Small intestine (tissue), 7 donors: ENCODE measurements at regions not wholly inside any gene's neighbourhood (a gene's known extent, or its start where the extent isn't known, plus 50 kb on each side); places are given as distances from the start of the nearest gene placed in this dataset.
"Not testable (repeated sequence)": the region's sequence is repeated elsewhere in the genome, so short reads cannot be mapped to it uniquely, and the experiment has no call there.

Source experiments
- DNase-seq, 2 donors: peaks; one replicate each; pipeline versions ENCODE4 v3.0.0 to v3.0.0-alpha.2; 2013
- FAIRE-seq: peaks from 2 replicates; lab custom pipeline; 2012; peaks lifted over from hg19 to GRCh38; lab: Jason Lieb, UNC
- H3K27ac ChIP-seq, 3 donors: one replicate each; pipeline ENCODE4 v1.5.1; 2013; ENCODE audit warnings: low read length in 2 of 3, mild to moderate bottlenecking in 2 of 3, control low read depth in 1 of 3, inconsistent platforms in 1 of 3, low read depth in 1 of 3, moderate library complexity in 1 of 3
- H3K27me3 ChIP-seq, 3 donors: one replicate each; pipeline ENCODE4 v1.6.1; 2013; ENCODE audit warnings: low read length in 3 of 3, inconsistent platforms in 1 of 3; ENCODE audit not compliant: control insufficient read depth in 3 of 3, insufficient read depth in 3 of 3
- H3K36me3 ChIP-seq, 3 donors: one replicate each; pipeline ENCODE4 v1.6.1; 2013; ENCODE audit warnings: low read length in 3 of 3, inconsistent platforms in 1 of 3, low read depth in 1 of 3, mild to moderate bottlenecking in 1 of 3, moderate library complexity in 1 of 3; ENCODE audit not compliant: control insufficient read depth in 3 of 3, insufficient read depth in 2 of 3
- H3K4me1 ChIP-seq, 3 donors: one replicate each; pipeline ENCODE4 v1.6.1; 2013; ENCODE audit warnings: low read length in 2 of 3, inconsistent platforms in 1 of 3, low read depth in 1 of 3, mild to moderate bottlenecking in 1 of 3, moderate library complexity in 1 of 3; ENCODE audit not compliant: control insufficient read depth in 3 of 3, insufficient read depth in 2 of 3
- H3K4me3 ChIP-seq, 3 donors: one replicate each; pipeline ENCODE4 v1.5.1; 2013; ENCODE audit warnings: low read length in 3 of 3, control low read depth in 1 of 3, inconsistent platforms in 1 of 3, low read depth in 1 of 3, mild to moderate bottlenecking in 1 of 3, moderate library complexity in 1 of 3
- H3K9me3 ChIP-seq, 2 donors: one replicate each; pipeline ENCODE4 v1.6.1; 2013; ENCODE audit warnings: low read depth in 1 of 2, low read length in 1 of 2; ENCODE audit not compliant: control insufficient read depth in 2 of 2, insufficient read depth in 1 of 2
- WGBS, 3 donors: extraction: QIAGEN DNeasy Blood & Tissue Kit; methylation state at CpG; one replicate each; pipeline ENCODE4 v1.1.7; 2013; 5-methylcytosine and 5-hydroxymethylcytosine counted together
- donor health status: healthy with polysubstance abuse.
- donor health status: control.
- donor health status: control.
- donor health status: Bipolar disorder and iron deficiency.
- donor health status: healthy.

DNA sequence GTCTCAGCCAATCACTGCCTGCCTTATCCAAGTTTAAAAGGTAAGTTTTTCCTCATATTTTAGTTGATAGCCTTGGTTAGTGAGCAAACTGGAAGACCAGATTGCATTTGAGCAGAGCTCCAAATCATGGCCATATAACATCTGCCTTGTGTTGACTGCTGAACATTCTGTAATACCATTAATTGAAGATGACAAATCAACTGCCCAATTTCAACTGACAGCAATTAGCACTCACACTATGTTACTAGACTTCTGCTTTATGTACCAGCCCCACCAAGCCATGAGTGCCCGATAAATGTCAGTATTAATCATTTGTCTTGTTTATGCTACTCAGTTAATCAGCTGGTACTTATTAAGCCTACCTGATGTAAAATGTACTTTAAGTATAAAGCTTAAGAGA lies 83.1 kb downstream of the CGGBP1 start:
- Histone ChIP-seq H3K4me3 (no peak overlapping the region), H3K4me1 (no peaks in the 10 kb centered on the region), H3K27me3 (no peaks in the 10 kb centered on the region), H3K9me3 (peaks cover 0 to 17% of the 10 kb centered on the region in 2 donors), H3K36me3 (no peaks in the 10 kb centered on the region), H3K27ac (no peak overlapping the region)
- no peak for DNase-seq
- WGBS, 3 donors, result 70 to 75% (median 75%) methylated on average over 1 of the region's 1 CpG
- no peak for FAIRE-seq

DNA sequence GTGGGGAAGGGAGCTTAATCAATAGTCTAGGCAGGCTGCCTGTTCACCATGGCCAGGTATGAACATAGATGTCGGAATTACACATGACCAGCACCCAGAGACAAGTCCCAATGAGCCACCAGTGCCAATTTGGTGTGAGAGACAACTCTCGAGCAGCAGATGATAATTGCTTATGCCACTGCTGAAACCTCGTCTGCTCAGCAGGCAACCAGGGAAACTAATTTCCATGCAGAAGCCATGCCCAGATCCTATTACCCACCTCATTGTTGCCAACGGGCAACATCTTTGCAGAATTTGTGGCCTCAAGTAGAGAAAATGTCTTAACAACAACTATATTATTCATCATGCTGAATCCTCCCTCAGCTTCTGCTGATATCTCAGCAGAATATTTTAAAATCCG lies 84.9 kb downstream of the CGGBP1 start:
- Histone ChIP-seq H3K4me3 (no peak overlapping the region), H3K9me3 (peaks cover 0 to 3% of the 10 kb centered on the region in 2 donors), H3K27ac (no peak overlapping the region), H3K27me3 (no peaks in the 10 kb centered on the region), H3K4me1 (peaks cover 0 to 5% (median 0%) of the 10 kb centered on the region in 3 donors), H3K36me3 (no peaks in the 10 kb centered on the region)
- FAIRE-seq (no peak), DNase-seq (no peak)
- WGBS, 3 donors, result 80 to 83% (median 81%) methylated on average over 5 of the region's 5 CpGs

DNA sequence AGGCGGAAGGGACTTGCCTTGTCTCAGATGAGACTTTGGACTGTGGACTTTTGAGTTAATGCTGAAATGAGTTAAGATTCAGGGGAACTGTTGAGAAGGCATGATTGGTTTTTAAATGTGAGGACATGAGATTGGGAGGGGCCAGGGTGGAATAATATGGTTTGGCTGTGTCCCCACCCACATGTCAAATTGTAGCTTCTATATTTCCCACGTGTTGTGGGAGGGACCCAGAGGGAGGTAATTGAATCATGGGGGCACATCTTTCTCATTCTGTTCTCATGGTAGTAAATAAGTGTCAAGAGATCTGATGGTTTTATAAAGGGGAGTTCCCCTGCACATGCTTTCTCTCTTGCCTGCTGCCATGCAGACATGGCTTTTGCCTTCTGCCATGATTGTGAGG lies 89.2 kb downstream of the CGGBP1 start:
- DNase-seq (peak; percentile 72 to 73), FAIRE-seq (no peak)
- Histone ChIP-seq H3K4me1 (peaks cover 0 to 5% (median 0%) of the 10 kb centered on the region in 3 donors), H3K4me3 (no peak overlapping the region), H3K36me3 (no peaks in the 10 kb centered on the region), H3K27me3 (no peaks in the 10 kb centered on the region), H3K27ac (peak overlapping the region in 1 of 3 donors; percentile 7), H3K9me3 (peaks cover 0 to 7% of the 10 kb centered on the region in 2 donors)
- 8 to 57% (median 19%) methylated on average over 2 of the region's 2 CpGs for WGBS, 3 donors

DNA sequence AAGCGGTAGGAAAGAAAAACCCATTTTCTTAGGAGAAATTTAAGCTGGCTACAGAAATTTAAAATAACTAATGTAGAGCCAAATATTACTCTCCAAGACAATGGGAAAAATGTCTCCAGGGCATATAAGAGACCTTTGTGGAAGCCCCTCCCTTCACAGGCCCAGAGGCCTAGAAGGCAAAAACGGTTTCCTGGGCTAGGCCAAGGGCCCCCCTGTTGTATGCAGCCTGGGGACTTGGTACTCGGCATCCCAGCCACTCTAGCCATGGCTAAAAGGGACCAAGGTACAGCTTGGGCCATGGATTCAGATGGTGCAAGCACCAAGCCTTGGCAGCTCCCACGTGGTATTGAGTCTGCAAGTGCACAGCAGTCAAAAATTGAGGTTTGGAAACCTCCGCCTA lies 90.1 kb downstream of the CGGBP1 start:
- no peak overlapping the region for H3K27ac ChIP-seq
- WGBS, 3 donors, result 82 to 87% (median 83%) methylated on average over 5 of the region's 5 CpGs
- FAIRE-seq, result no peak

DNA sequence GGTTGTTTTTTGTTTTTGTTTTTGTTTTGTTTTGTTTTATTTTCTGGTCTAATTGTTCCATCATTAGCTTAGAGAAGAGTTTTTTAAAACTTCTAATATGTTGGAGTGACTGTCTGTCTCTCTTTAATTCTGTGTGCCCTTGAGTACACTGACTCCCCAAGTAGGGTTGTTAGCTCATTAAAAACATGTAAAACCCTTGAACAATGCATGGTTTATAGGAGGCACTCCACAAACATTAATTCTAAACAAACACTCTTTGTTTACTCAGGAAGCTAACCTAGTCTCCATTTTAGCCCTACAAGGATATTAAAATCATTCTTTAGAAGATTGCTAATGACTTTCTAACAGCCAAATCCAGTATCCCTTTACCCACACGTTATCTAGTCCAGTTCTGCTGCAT lies 100.5 kb downstream of the CGGBP1 start:
- 24 to 36% (median 24%) methylated on average over 1 of the region's 1 CpG for WGBS, 3 donors
- H3K36me3 ChIP-seq, result no peaks in the 10 kb centered on the region
- FAIRE-seq (no peak), DNase-seq (no peak)
- no peak overlapping the region for H3K27ac ChIP-seq
- H3K4me1 ChIP-seq, result no peaks in the 10 kb centered on the region
- no peaks in the 10 kb centered on the region for H3K27me3 ChIP-seq
- H3K9me3 ChIP-seq, result no peaks in the 10 kb centered on the region
- no peak overlapping the region for H3K4me3 ChIP-seq

More for the DNA sequence above, 90.1 kb downstream of the CGGBP1 start:
- Histone ChIP-seq H3K9me3 (peaks cover 0 to 7% of the 10 kb centered on the region in 2 donors), H3K4me3 (no peak overlapping the region), H3K4me1 (peaks cover 0 to 5% (median 0%) of the 10 kb centered on the region in 3 donors), H3K36me3 (no peaks in the 10 kb centered on the region), H3K27me3 (no peaks in the 10 kb centered on the region)
- no peak for DNase-seq

DNA sequence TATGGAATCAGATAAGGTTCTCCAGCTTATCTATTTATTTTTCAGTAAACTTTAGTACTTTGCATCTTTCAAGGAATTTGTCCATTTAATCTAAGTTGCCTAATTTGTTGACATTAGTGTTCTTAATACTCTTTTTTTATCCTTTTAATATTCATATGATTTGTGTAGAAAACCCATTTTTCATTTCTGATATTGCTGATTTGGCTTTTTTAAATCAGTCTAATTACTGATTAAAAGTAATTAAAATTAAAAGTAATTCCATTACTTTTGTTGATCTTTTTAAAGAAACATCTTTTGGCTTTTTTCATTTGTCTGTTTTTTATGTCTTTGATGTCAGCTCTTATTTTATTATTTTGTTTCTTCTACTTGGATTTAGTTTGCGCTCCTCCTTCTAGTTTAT lies 101.2 kb downstream of the CGGBP1 start:
- DNase-seq (no peak), FAIRE-seq (no peak)
- H3K9me3 ChIP-seq, result no peaks in the 10 kb centered on the region
- H3K36me3 ChIP-seq, result no peaks in the 10 kb centered on the region
- no peaks in the 10 kb centered on the region for H3K4me1 ChIP-seq
- H3K4me3 ChIP-seq, result no peak overlapping the region
- no peak overlapping the region for H3K27ac ChIP-seq
- H3K27me3 ChIP-seq, result no peaks in the 10 kb centered on the region
- 87 to 94% (median 90%) methylated on average over 1 of the region's 1 CpG for WGBS, 3 donors

DNA sequence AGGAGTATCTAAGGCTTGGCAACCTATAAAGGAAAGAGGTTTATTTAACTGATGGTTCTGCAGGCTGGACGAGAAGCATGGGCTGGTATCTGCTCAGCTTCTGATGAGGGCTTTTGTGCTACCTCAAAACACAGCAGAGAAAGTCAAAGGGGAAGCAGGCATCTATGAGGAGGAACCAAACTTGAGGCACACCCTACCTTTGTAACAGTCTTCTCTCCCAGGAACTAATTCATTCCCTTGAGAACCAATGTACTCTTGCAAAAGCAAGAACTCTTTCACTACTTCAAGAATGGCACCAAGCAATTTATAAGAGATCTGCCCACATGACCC lies 109.0 kb downstream of the CGGBP1 start:
- H3K9me3 ChIP-seq, result peaks cover 0 to 2% of the 10 kb centered on the region in 2 donors
- no peak for FAIRE-seq
- 50 to 68% (median 59%) methylated on average over 1 of the region's 1 CpG for WGBS, 3 donors

DNA sequence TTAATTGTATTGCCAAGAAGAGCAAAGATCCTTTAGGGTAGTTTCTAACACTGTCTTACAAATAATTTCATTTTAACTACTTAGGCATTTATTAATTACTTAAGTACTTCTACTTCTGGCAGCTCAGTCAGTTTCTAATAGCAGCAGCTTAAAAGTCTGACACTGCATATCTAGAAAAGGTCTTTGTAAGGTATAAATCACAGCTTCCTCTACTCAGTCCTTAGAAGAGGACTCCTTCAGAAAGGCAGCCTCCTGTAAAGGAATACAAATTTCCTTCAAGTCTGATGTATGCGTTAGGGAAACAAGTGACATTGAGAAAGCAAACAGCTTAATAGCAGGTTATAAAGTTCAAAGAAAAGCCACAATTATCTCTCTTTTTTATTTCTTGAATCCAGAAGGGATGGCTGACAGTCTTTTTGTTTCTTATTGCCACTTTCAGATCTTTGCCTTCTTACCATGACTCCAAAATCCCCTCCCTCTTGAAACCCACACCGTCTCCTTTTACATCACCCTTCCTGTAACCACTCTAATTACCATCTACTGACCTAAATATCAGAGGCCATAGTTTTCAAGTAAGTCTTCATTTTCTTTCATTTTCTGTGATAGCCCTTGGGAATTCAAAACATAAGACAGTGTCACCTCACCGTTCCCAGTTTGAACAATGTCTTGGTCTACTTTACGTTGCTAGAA lies 109.5 kb downstream of the CGGBP1 start:
- Histone ChIP-seq H3K36me3 (no peaks in the 10 kb centered on the region), H3K9me3 (peaks cover 0 to 2% of the 10 kb centered on the region in 2 donors), H3K4me3 (no peak overlapping the region), H3K27me3 (no peaks in the 10 kb centered on the region), H3K4me1 (no peaks in the 10 kb centered on the region), H3K27ac (no peak overlapping the region)
- no peak for FAIRE-seq
- WGBS, 3 donors, result 48 to 60% (median 56%) methylated on average over 4 of the region's 4 CpGs
- no peak for DNase-seq

More for the DNA sequence above, 109.0 kb downstream of the CGGBP1 start:
- Histone ChIP-seq H3K4me1 (no peaks in the 10 kb centered on the region), H3K36me3 (no peaks in the 10 kb centered on the region), H3K4me3 (no peak overlapping the region), H3K27ac (no peak overlapping the region), H3K27me3 (no peaks in the 10 kb centered on the region)
- no peak for DNase-seq

DNA sequence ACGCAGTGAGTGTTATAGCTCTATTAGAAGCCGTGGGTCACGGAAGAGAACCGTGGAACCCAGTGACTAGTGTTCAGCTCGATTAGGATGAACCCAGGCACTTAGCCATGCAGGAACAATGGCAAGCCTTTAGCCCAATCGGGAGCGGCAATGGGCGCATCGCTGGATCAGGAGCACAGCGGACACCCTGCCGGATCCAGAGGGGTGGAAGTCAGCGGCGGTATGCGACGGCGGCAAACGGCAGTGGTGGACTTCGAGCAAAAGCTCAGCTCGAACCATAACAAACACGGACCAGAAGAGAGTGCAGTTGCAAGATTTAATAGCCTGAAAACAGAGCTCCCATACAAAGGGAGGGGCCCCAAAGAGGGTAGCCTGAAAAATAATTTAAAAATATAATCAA lies 112.8 kb downstream of the CGGBP1 start:
- DNase-seq, H3K9me3 ChIP-seq, H3K36me3 ChIP-seq, H3K4me3 ChIP-seq, H3K4me1 ChIP-seq, FAIRE-seq, H3K27me3 ChIP-seq, H3K27ac ChIP-seq: not testable (repeated sequence)
- 91 to 97% (median 95%) methylated on average over 17 to 20 of the region's 20 CpGs for WGBS, 3 donors
